Epithelial cell of proximal tubule (primary cell): ENCODE measurements at regions not wholly inside any gene's neighbourhood (a gene's known extent, or its start where the extent isn't known, plus 50 kb on each side); places are given as distances from the start of the nearest gene placed in this dataset.
"Not testable (repeated sequence)": the region's sequence is repeated elsewhere in the genome, so short reads cannot be mapped to it uniquely, and the experiment has no call there.

Experiments used
- DNase-seq: peaks from one replicate; pipeline ENCODE4 v3.0.0-alpha.2; 2011; ENCODE audit warnings: low read depth
- H3K4me3 ChIP-seq: 2 replicates; pipeline ENCODE4 v1.5.1; 2011; ENCODE audit warnings: low read depth, mild to moderate bottlenecking, low read length
- TF ChIP-seq, protein P1 (sequence below): conservative IDR thresholded peaks from 2 replicates; pipeline ENCODE4 v1.5.1; 2012; ENCODE audit warnings: low read depth, mild to moderate bottlenecking, low read length

DNA sequence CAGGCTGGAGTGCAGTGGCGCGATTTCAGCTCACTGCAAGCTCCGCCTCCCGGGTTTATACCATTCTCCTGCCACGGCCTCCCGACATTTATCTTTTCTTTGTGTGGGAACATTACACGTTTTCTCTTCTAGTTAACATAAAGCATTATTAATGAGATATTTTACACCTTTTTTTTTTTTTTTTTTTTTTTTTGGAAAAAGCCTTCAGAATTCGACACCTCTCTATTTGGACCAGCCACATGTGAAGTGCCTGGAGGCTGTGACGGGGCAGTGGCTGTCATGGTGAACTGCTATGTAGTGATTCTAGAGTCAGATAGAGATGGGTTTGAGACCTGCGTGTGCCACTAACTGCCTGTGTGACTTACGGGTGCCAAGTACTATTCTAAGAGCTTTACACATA is 64.3 kb downstream of the SMIM38 start:
- TF ChIP-seq, protein P1, sequence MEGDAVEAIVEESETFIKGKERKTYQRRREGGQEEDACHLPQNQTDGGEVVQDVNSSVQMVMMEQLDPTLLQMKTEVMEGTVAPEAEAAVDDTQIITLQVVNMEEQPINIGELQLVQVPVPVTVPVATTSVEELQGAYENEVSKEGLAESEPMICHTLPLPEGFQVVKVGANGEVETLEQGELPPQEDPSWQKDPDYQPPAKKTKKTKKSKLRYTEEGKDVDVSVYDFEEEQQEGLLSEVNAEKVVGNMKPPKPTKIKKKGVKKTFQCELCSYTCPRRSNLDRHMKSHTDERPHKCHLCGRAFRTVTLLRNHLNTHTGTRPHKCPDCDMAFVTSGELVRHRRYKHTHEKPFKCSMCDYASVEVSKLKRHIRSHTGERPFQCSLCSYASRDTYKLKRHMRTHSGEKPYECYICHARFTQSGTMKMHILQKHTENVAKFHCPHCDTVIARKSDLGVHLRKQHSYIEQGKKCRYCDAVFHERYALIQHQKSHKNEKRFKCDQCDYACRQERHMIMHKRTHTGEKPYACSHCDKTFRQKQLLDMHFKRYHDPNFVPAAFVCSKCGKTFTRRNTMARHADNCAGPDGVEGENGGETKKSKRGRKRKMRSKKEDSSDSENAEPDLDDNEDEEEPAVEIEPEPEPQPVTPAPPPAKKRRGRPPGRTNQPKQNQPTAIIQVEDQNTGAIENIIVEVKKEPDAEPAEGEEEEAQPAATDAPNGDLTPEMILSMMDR: no peak
- no peak for DNase-seq
- no peak overlapping the region for H3K4me3 ChIP-seq

DNA sequence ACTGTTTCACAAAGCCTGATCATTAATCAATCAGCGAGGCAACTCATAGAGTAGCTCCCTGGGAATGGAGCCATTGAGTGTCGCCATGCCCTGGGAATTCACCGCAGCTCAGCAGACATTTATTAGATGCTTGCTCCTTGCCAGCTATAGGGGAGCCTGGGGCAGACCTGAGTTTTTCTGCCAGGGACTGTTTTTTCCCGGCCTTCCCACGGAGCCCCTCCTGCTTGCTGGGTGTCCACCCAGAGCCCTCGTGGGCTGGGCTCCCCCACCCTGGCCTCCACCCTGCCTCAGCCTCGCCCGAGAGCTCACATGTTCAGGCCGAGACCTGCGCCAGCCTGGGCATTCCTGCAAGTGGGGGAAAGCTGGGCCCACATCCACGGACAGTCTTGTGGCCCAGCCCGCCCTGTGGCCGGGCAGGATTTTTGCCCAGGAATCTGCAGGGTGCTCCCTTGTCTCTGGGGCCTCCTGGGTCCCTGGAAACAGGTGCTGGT is 64.9 kb downstream of the SMIM38 start:
- TF ChIP-seq, protein P1: no peak
- no peak for DNase-seq
- H3K4me3 ChIP-seq: no peak overlapping the region

DNA sequence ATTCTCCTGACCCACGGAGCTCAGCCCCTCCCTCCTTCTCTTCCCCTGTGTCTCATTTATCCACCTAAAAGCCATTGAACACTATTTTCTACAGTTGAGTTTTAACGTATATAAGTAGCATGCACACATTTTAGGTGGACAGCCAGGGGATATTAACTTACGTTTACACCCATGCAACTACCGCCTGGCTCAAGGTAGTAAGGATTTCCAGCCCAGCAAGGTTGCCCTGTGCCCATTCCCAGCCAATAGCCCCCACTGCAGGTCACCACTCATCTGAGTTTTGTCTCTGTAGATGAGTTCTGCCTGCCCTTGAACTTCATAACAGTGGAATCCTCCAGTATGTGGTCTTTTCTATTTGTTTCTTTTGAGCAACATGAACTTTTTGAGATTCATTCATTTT is 65.4 kb downstream of the SMIM38 start:
- TF ChIP-seq, protein P1: no peak
- no peak for DNase-seq
- no peak overlapping the region for H3K4me3 ChIP-seq

DNA sequence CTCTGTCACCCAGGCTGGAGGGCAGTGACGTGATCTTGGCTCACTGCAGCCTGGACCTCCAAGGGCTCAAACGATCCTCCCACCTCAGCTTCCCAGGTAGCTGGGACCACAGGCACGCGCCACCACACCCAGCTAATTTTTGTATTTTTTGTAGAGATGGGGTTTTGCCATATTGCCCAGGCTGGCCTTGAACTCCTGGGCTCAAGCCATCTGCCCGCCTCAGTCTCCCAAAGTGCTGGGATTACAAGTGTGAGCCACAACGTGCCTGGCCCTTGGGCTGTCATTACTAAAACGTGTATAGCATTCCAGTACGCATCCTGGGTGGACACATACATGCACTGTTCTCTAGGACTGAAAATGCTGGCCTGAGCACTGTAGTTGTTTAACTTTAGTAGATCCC is 65.9 kb downstream of the SMIM38 start:
- not testable (repeated sequence) for H3K4me3 ChIP-seq, DNase-seq

DNA sequence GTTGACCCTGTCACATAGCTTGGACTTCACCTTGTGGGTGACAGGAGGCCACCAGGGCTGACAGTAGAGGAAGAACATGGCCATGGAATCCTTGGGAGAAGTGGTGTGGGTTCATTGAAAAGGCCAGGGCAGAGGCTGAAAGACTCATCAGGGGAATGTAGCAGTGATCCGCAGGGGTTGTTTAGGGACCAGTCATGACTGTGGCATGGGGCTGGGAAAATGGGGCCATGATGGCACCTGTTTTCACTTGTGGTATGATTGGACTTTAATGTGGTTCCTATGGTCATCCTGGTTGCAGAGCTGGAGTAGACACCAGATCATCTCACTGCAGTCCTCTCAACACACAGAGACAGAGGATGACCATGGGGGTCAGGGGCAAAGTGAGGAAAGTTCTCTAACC is 66.7 kb upstream of the MYEOV start:
- H3K4me3 ChIP-seq: no peak overlapping the region
- TF ChIP-seq, protein P1: no peak
- DNase-seq: no peak

DNA sequence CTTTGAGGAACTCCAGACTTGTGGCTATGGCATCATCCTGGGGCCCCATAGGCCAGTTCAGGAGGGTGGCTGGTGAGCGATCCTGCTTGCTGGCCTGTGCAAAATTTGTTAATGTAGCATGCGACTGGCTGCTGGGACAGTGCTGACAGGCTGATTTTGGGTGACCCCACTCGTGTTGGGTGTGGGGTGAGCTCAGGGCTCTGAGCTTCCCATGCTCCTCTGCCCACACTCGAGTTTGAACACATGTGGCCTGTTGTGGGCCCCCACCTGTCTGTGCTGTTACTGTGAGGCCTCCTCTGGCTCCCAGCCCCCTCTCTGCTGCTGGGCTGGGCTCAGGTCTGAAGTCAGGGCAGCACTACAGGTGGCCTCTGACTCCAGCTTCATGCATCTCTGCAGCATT is 64.4 kb upstream of the MYEOV start:
- H3K4me3 ChIP-seq: no peak overlapping the region
- TF ChIP-seq, protein P1: no peak
- DNase-seq: no peak

DNA sequence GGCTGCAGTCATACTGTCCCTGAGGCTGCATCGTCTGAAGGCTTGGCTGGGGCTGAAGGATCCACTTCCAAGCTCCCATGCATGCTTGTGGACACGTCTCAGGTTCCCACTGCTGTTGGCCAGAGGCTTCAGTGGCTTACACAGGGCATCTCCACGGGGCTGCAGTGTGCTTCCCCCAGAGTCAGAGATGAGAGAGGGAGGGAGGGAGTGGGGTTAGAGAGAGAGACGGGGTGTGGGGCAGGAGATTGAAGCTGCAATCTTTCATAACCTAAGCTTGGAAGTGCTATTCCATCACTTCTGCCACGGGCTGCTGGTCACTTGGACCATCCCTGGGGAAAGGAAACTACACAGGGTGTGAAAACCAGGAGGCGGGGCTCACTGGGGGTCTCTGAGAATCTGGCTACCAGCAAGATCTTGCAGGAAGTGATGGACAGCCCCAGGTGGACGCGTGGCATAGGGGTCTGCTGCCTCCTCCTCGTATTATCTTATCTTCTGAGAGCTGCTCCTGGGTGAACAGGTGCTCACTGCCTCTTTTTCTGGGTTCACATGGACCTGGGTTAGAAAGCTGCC is 63.0 kb upstream of the MYEOV start:
- no peak for DNase-seq
- TF ChIP-seq, protein P1: no peak
- no peak overlapping the region for H3K4me3 ChIP-seq
